Endothelial cell of umbilical vein (primary cell): ENCODE measurements at regions not wholly inside any gene's neighbourhood (a gene's known extent, or its start where the extent isn't known, plus 50 kb on each side); places are given as distances from the start of the nearest gene placed in this dataset.

Experiments
- BruUV-seq: library from RNA; stranded (reverse); fragments of 400-500 nt; replicated peaks from 2 replicates; lab custom pipeline; 2021; lab: Mats Ljungman, UMichigan
- CTCF ChIA-PET: fragments of 300-600, 350-600 bp; sonication (Branson Sonifier 250); formaldehyde crosslinking; loops from one replicate; lab custom pipeline; 2021; ENCODE audit warnings: antibody characterized with exemption, inconsistent platforms; lab: Charles Lee
- POLR2A ChIA-PET: fragments of 300-600, 350-600 bp; sonication (Branson Sonifier 250); formaldehyde crosslinking; loops from one replicate; lab custom pipeline; 2021; ENCODE audit warnings: antibody characterized with exemption, inconsistent platforms; lab: Charles Lee
- DNase-seq: peaks from one replicate; pipeline ENCODE4 v3.0.0-alpha.2; 2011; ENCODE audit warnings: low read depth, low spot score
- FAIRE-seq: peaks from 2 replicates; lab custom pipeline; 2011; peaks lifted over from hg19 to GRCh38; lab: Jason Lieb, UNC
- H2AFZ ChIP-seq: 2 replicates; pipeline ENCODE4 v1.6.0; 2012; ENCODE audit warnings: low read depth, low read length, control low read depth, inconsistent platforms
- H3K27ac ChIP-seq: 2 replicates; pipeline ENCODE4 v1.5.1; 2011; ENCODE audit warnings: low read depth, mild to moderate bottlenecking, control low read depth, low read length, moderate library complexity; ENCODE audit not compliant: insufficient read depth
- H3K27me3 ChIP-seq, 2 experiments: 2 replicates each; pipeline versions ENCODE4 v1.6.0 to v1.6.1; 2011; ENCODE audit warnings: low read length in 2 of 2, mixed read lengths in 1 of 2; ENCODE audit not compliant: control insufficient read depth in 2 of 2, insufficient read depth in 2 of 2
- H3K36me3 ChIP-seq, 2 experiments: 2 replicates in 1 of 2; 3 replicates in 1 of 2; pipeline ENCODE4 v1.5.1; 2011; ENCODE audit warnings: low read length in 2 of 2, mild to moderate bottlenecking in 1 of 2, moderate library complexity in 1 of 2; ENCODE audit not compliant: control insufficient read depth in 2 of 2, insufficient read depth in 2 of 2; ENCODE audit errors: extremely low read depth in 1 of 2
- H3K4me1 ChIP-seq: 3 replicates; pipeline ENCODE4 v1.5.1; 2011; ENCODE audit warnings: mild to moderate bottlenecking, low read length; ENCODE audit not compliant: control insufficient read depth, insufficient read depth; ENCODE audit errors: extremely low read depth
- H3K4me2 ChIP-seq: 2 replicates; pipeline ENCODE4 v1.6.1; 2011; ENCODE audit warnings: low read length, control low read depth, mixed read lengths; ENCODE audit not compliant: insufficient read depth
- H3K4me3 ChIP-seq, 3 experiments: fragments of 200-600 bp in 1 of 3; sonication (generic), shearing (Covaris generic) in 1 of 3; replicated peaks in 1 of 3; 2 replicates each; pipeline ENCODE4 v1.5.1; 2011 to 2016; ENCODE audit warnings: control low read depth in 3 of 3, low read length in 3 of 3, mild to moderate bottlenecking in 2 of 3, inconsistent platforms in 1 of 3, low read depth in 1 of 3, moderate library complexity in 1 of 3; ENCODE audit not compliant: insufficient read depth in 1 of 3
- H3K79me2 ChIP-seq: 2 replicates; pipeline ENCODE4 v1.6.0; 2012; ENCODE audit warnings: low read length, inconsistent platforms; ENCODE audit not compliant: control insufficient read depth, insufficient read depth
- H3K9ac ChIP-seq: replicated peaks from 2 replicates; pipeline ENCODE3; 2011; ENCODE audit warnings: low read length, control low read depth; ENCODE audit not compliant: insufficient read depth; ENCODE audit errors: extremely low read depth
- H3K9me1 ChIP-seq: replicated peaks from 3 replicates; pipeline ENCODE4 v1.6.0; 2011; ENCODE audit warnings: mild to moderate bottlenecking, low read length; ENCODE audit not compliant: control insufficient read depth, insufficient read depth; ENCODE audit errors: extremely low read depth
- H3K9me3 ChIP-seq: replicated peaks from 2 replicates; pipeline ENCODE4 v1.5.1; 2012; ENCODE audit warnings: low read length, inconsistent platforms; ENCODE audit not compliant: control insufficient read depth, insufficient read depth
- H4K20me1 ChIP-seq: replicated peaks from 2 replicates; pipeline ENCODE3; 2011; ENCODE audit warnings: mild to moderate bottlenecking, low read length; ENCODE audit not compliant: control insufficient read depth, insufficient read depth; ENCODE audit errors: extremely low read depth
- CTCF ChIP-seq, 2 donors: IDR thresholded peaks; 1 replicate in 1 of 2; 2 replicates in 1 of 2; pipeline ENCODE4 v1.5.1; 2011; ENCODE audit warnings: low read length in 2 of 2, mild to moderate bottlenecking in 2 of 2, moderate library complexity in 2 of 2, control low read depth in 1 of 2, inconsistent platforms in 1 of 2, low read depth in 1 of 2; ENCODE audit not compliant: insufficient read depth in 1 of 2; ENCODE audit errors: extremely low read depth in 1 of 2
- EZH2 ChIP-seq: IDR thresholded peaks from 2 replicates; pipeline ENCODE4 v1.6.1; 2012; ENCODE audit warnings: borderline replicate concordance, low read depth, mild to moderate bottlenecking, moderate library complexity, low read length, inconsistent platforms; ENCODE audit not compliant: severe bottlenecking
- FOS ChIP-seq: IDR thresholded peaks from 2 replicates; pipeline ENCODE4 v1.6.1; 2011; ENCODE audit warnings: mild to moderate bottlenecking, low read length, moderate library complexity, borderline replicate concordance; ENCODE audit not compliant: insufficient read depth
- GATA2 ChIP-seq: IDR thresholded peaks from 2 replicates; pipeline ENCODE4 v1.7.0; 2011; ENCODE audit warnings: low read depth, mild to moderate bottlenecking, moderate library complexity, mixed read lengths, low read length; ENCODE audit not compliant: insufficient read length, insufficient read depth
- JUN ChIP-seq: IDR thresholded peaks from 2 replicates; pipeline ENCODE4 v1.6.1; 2011; ENCODE audit warnings: borderline replicate concordance, low read depth; ENCODE audit not compliant: insufficient read length, insufficient read depth
- MAX ChIP-seq: IDR thresholded peaks from 2 replicates; pipeline ENCODE4 v1.6.1; 2011; ENCODE audit not compliant: insufficient read depth, insufficient read length
- MYC ChIP-seq: IDR thresholded peaks from one replicate; pipeline ENCODE4 v1.6.1; 2011; ENCODE audit warnings: mild to moderate bottlenecking, low read depth, low read length
- POLR2A ChIP-seq: IDR thresholded peaks from 2 replicates; pipeline ENCODE4 v1.6.1; 2012; ENCODE audit warnings: low read depth, mild to moderate bottlenecking, control low read depth, low read length
- POLR2AphosphoS5 ChIP-seq: IDR thresholded peaks from 2 replicates; pipeline ENCODE4 v1.6.1; 2012; ENCODE audit warnings: low read depth, mild to moderate bottlenecking, control low read depth, low read length, moderate library complexity; ENCODE audit not compliant: insufficient read depth
- dilution Hi-C: fragments of 300-500 bp; cut with MboI; formaldehyde crosslinking; loops from one replicate; pipeline ENCODE4 v1.15.0; 2019; ENCODE audit warnings: low sequenced_read_pairs; ENCODE audit not compliant: extremely low pct_ligation_motif_present
- intact Hi-C: fragments of 100-400 bp; cut with micrococcal nuclease; formaldehyde crosslinking; loops from one replicate; pipeline ENCODE4 v1.10.0; 2022

GRCh38 chr6:14499309-14499708, 381.7 kb downstream of the CD83 start:
- H3K4me1 ChIP-seq: no peaks in the 10 kb centered on the region
- no peak overlapping the region for H2AFZ ChIP-seq
- POLR2A ChIA-PET: no interaction called here
- H3K9me1 ChIP-seq: no peaks in the 10 kb centered on the region
- no peaks in the 10 kb centered on the region for H4K20me1 ChIP-seq
- dilution Hi-C loops: no loop called here
- DNase-seq (no peak), FAIRE-seq (no peak)
- CTCF ChIA-PET: no interaction called here
- TF ChIP-seq POLR2AphosphoS5 (no peak), POLR2A (no peak), FOS (no peak), CTCF (IDR thresholded peaks at IDR 0.05; ENCODE audit: extremely low read depth in 1 of 2, insufficient read depth in 1 of 2, low read depth in 1 of 2, low read length in 2 of 2) (no peak), MYC (no peak), EZH2 (no peak), MAX (no peak), JUN (no peak), GATA2 (no peak)
- intact Hi-C loops: no loop called here
- BruUV-seq: no TSS peak
- no peak overlapping the region for H3K4me3 ChIP-seq
- H3K9ac ChIP-seq: no peak overlapping the region
- no peaks in the 10 kb centered on the region for H3K79me2 ChIP-seq
- H3K36me3 ChIP-seq: no peaks in the 10 kb centered on the region
- no peak overlapping the region for H3K4me2 ChIP-seq
- H3K27ac ChIP-seq: no peak overlapping the region
- peaks cover 3% of the 10 kb centered on the region for H3K9me3 ChIP-seq
- H3K27me3 ChIP-seq: no peaks in the 10 kb centered on the region
